ENCODE measurements at regions not wholly inside any gene's neighbourhood (a gene's known extent, or its start where the extent isn't known, plus 50 kb on each side); places are given as distances from the start of the nearest gene placed in this dataset.

DNA sequence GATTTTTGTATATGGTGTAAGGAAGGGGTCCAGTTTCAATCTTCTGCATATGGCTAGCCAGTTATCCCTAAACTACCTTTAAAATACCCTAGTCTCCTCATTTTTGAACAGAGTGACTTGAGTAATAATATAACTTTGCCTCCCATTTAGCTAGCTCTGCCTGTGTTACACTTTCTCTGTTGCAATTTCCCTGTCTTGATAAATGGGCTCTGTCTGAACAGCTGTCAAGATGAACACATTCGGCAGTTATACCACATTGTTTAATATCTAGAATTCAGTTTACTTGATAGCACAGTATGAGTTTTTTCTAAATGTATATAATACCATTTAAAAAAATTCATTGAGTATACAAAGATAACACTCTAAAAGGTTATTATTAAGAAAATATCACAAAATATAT is 562.9 kb upstream of the FTMT start:
- TF ChIP-seq, protein P1, sequence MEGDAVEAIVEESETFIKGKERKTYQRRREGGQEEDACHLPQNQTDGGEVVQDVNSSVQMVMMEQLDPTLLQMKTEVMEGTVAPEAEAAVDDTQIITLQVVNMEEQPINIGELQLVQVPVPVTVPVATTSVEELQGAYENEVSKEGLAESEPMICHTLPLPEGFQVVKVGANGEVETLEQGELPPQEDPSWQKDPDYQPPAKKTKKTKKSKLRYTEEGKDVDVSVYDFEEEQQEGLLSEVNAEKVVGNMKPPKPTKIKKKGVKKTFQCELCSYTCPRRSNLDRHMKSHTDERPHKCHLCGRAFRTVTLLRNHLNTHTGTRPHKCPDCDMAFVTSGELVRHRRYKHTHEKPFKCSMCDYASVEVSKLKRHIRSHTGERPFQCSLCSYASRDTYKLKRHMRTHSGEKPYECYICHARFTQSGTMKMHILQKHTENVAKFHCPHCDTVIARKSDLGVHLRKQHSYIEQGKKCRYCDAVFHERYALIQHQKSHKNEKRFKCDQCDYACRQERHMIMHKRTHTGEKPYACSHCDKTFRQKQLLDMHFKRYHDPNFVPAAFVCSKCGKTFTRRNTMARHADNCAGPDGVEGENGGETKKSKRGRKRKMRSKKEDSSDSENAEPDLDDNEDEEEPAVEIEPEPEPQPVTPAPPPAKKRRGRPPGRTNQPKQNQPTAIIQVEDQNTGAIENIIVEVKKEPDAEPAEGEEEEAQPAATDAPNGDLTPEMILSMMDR (IDR thresholded peaks at IDR 0.05 in 2 of 3, conservative IDR thresholded peaks at IDR 0.05 in 1 of 3; ENCODE audit: borderline replicate concordance in 1 of 3, insufficient read depth in 1 of 3, low read depth in 2 of 3, low read length in 2 of 3), result no peak
- no peak for TF ChIP-seq JUND (IDR thresholded peaks at IDR 0.05)
- no peak for TF ChIP-seq EZH2 (IDR thresholded peaks at IDR 0.05)
- TF ChIP-seq YY1 (IDR thresholded peaks at IDR 0.05; ENCODE audit: extremely low read depth, insufficient replicate concordance, low read depth, low read length), result no peak
- no peak for TF ChIP-seq EGR1 (IDR thresholded peaks at IDR 0.05; ENCODE audit: low read depth)
- TF ChIP-seq RAD21 (IDR thresholded peaks at IDR 0.05; ENCODE audit: low read depth), result no peak
- TF ChIP-seq SP1 (IDR thresholded peaks at IDR 0.05; ENCODE audit: low read depth), result no peak
- TF ChIP-seq, protein P2, sequence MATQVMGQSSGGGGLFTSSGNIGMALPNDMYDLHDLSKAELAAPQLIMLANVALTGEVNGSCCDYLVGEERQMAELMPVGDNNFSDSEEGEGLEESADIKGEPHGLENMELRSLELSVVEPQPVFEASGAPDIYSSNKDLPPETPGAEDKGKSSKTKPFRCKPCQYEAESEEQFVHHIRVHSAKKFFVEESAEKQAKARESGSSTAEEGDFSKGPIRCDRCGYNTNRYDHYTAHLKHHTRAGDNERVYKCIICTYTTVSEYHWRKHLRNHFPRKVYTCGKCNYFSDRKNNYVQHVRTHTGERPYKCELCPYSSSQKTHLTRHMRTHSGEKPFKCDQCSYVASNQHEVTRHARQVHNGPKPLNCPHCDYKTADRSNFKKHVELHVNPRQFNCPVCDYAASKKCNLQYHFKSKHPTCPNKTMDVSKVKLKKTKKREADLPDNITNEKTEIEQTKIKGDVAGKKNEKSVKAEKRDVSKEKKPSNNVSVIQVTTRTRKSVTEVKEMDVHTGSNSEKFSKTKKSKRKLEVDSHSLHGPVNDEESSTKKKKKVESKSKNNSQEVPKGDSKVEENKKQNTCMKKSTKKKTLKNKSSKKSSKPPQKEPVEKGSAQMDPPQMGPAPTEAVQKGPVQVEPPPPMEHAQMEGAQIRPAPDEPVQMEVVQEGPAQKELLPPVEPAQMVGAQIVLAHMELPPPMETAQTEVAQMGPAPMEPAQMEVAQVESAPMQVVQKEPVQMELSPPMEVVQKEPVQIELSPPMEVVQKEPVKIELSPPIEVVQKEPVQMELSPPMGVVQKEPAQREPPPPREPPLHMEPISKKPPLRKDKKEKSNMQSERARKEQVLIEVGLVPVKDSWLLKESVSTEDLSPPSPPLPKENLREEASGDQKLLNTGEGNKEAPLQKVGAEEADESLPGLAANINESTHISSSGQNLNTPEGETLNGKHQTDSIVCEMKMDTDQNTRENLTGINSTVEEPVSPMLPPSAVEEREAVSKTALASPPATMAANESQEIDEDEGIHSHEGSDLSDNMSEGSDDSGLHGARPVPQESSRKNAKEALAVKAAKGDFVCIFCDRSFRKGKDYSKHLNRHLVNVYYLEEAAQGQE (IDR thresholded peaks at IDR 0.05; ENCODE audit: low read depth), result no peak
- TF ChIP-seq, protein P3, sequence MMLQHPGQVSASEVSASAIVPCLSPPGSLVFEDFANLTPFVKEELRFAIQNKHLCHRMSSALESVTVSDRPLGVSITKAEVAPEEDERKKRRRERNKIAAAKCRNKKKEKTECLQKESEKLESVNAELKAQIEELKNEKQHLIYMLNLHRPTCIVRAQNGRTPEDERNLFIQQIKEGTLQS (IDR thresholded peaks at IDR 0.05), result no peak
- no peak for TF ChIP-seq EZH2phosphoT487 (IDR thresholded peaks at IDR 0.05; ENCODE audit: borderline replicate concordance)
- no peak for TF ChIP-seq POLR2AphosphoS5 (IDR thresholded peaks at IDR 0.05; ENCODE audit: low read depth, low read length)
- TF ChIP-seq, protein P4, sequence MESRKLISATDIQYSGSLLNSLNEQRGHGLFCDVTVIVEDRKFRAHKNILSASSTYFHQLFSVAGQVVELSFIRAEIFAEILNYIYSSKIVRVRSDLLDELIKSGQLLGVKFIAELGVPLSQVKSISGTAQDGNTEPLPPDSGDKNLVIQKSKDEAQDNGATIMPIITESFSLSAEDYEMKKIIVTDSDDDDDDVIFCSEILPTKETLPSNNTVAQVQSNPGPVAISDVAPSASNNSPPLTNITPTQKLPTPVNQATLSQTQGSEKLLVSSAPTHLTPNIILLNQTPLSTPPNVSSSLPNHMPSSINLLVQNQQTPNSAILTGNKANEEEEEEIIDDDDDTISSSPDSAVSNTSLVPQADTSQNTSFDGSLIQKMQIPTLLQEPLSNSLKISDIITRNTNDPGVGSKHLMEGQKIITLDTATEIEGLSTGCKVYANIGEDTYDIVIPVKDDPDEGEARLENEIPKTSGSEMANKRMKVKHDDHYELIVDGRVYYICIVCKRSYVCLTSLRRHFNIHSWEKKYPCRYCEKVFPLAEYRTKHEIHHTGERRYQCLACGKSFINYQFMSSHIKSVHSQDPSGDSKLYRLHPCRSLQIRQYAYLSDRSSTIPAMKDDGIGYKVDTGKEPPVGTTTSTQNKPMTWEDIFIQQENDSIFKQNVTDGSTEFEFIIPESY (IDR thresholded peaks at IDR 0.05; ENCODE audit: extremely low read depth, insufficient replicate concordance, low read length), result no peak

Data from HCT116 (cell line).